Stimulated activated naive CD4-positive, alpha-beta T cell (primary cell): ENCODE measurements at regions not wholly inside any gene's neighbourhood (a gene's known extent, or its start where the extent isn't known, plus 50 kb on each side); places are given as distances from the start of the nearest gene placed in this dataset.
"Not testable (repeated sequence)": the region's sequence is repeated elsewhere in the genome, so short reads cannot be mapped to it uniquely, and the experiment has no call there.

Source experiments
- DNase-seq, 6 experiments: peaks; one replicate each; lab custom pipeline; 2025; lab: John Stamatoyannopoulos, UW

DNA sequence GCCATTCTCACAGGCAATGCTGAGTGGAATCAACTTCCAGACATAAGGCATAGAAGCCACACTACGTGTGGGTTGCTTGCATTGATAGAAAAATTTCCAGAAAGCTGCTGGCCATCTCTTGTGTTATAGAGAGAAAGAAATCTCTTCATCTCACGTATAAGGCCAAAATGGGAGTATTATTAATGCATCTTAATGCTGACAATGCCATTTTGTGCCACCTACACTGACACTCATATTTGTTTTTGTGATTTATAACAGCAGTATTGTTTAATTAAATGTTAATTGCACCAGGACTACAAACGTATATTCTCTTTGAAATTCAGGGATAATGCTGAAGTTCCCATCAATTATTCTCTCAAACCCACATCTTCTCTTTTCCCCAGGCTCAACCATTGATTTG lies 56.1 kb upstream of the TMEM132D start:
- DNase-seq, result no peak

DNA sequence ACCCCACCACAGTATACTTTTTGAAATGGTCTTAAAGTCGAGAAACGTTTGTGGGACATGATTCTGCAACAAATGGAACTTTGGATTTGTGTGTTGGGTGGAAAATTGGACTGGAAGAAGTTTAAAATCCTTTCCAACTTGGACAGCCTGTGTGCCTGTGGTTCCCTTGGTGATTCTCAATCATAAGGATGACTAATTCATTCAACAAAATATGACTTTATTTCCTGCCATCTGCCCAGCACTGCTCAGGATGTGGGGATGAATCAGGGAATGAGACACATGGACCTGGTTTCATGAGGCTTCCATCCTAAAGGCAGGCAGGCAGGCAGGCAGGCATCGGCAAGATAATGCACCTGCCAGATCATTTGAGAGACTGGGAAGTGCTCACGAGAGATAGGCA lies 57.3 kb upstream of the TMEM132D start:
- DNase-seq, result no peak

DNA sequence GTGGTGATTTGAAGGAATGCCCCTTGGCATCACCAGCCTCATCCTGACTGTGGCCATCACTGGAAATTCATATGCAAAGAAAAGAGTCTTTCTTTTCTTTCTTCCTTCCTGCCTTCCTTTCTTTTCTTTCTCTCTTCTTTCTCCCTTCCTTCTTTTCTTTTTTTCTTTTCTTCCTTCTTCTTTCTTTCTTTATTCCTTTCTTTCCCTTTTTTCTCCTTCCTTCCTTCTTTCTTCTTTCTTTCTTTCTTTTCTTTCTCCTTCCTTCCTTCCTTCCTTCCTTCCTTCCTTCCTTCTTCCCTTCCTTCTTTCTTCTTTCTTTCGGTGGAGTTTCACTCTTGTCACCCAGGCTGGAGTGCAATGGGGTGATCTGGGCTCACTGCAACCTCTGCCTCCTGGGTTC lies 58.0 kb upstream of the TMEM132D start:
- DNase-seq, result no peak

DNA sequence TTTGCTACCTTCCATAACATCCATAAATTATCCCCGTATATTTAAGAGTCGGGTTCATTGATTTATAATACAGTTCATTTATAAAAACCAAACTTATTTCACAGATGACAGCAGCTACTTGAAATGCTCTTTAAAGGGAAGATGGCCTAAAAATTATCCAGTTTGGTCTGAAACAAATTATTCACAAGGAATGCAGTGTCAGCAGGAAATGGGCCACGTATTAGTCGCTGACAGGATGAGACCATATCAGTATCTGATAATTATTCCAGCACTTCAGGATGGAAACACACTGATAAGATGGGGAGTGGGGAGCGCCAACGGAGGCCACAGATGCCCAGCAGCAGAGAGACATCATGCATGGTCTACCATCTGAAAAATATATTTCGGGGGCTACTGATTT lies 60.5 kb upstream of the TMEM132D start:
- DNase-seq, result no peak

DNA sequence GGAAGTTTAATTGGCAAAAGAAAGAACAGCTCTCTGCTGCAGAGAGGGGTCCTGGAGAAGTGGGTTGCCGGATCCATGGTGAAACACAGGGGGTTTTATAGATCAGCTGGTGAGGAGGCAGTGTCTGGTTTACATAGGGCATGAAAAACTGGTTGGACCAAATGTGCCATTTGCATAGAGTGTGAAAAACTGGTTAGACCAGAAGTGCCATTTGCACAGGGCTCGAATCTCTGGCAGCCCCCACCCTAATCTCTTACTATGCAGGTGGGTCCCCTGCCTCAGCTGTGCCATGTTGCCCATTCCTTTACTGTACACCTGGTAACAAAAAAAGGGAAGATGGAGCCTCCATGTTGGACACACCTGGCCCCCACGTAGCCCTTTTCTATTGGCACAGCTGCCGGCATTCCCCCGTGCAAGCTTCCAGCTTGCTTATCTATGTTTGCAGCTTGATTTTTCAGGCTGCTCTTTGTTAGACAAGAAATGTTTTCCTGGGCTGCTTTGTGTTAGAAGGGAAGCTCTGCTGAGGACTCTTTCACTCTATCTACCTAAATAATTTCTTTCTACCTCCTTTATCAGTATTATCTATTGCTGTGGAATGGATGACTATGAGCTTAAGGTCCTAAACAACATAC lies 61.1 kb upstream of the TMEM132D start:
- no peak for DNase-seq

DNA sequence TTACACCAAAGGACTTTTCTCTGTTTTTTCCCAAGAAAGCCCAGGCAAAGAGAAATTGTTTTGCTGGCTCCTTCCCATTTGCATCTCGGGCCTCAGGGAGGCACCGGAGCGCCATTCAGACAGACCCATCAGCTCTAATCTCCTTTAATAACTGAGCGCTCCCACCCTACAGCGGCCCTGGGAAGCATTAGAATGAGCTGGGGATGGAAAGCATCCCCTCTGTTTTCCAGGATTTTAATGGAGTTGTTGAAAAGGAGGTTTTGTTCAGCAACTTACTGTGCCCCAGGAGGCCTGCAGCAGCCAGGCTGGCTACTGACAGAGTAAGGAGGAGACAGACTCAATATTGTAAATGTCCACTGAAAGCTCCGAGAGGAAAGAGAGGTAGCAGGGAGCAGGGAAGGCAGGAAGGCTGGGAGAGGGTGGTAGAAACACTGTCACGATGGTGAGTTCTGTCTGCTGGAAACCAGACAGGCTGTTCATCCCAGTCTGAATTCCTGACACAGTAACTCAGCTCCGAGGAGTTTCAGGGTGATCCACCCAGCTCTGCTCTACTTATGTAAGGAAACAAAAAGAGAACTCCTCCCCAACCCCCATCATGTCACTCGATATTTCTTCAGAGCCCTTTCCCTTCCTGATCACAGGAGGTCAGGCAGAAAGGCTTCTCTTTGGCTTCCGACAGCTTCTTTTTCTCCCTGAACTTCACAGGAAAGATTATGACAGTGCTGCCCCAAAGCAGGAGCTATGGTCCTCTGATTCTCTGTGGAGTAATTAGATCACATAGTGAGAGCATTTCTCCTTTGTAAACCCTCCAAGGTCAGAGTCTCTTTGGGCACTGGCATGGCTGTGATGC lies 62.5 kb upstream of the TMEM132D start:
- DNase-seq, result no peak

DNA sequence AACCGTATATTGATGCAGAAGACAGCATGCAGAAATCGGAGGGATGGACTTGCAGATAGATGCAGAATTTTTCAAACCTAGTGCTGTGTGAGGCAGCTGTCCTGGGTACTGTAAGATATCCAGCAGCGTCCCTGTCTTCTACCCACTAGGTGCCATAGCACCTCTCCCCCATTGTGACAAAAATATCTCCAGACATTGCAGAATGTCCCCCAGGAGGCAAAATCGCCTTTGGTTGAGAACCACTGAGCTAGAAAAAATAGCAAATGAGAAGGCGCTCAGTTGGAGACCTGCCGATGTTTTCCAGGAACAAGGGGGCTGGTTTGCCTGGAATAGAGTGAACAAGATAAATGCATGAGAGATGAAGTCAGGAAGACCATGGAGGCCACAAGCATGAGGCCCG lies 67.9 kb upstream of the TMEM132D start:
- no peak for DNase-seq

DNA sequence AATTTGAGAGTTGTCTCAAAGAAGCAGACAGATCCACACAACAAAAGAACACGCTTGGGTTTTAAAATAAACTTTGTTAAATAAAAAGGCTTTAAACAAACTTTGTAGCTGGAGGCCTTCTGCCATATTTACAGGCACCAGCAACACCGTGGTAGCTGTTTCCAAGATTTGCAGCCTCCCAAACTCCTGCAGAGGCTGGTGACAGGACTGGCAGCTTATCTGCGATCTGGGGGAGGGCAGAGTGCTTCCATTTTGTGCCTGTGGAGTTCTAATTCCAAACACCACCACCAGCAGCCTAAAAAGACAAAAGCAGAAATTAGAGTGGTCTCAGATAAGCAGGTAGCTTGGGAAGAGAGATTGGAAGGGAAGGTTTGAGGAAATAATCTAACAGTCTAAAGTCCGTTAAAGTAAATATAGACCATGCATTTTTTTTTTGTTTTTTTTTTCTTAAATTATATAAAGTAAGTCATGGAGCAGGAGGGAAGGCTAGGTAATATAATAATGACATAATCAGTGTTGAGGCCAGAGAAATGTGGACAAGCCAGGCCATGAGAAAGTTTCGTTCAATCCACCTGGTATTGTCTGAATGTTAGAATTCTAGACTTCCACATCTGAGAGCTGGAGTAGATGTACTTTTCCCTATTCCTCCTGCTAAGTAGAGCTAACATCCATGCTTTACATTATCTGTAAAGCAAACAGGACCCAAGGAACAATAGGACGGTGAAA lies 69.6 kb upstream of the TMEM132D start:
- no peak for DNase-seq

DNA sequence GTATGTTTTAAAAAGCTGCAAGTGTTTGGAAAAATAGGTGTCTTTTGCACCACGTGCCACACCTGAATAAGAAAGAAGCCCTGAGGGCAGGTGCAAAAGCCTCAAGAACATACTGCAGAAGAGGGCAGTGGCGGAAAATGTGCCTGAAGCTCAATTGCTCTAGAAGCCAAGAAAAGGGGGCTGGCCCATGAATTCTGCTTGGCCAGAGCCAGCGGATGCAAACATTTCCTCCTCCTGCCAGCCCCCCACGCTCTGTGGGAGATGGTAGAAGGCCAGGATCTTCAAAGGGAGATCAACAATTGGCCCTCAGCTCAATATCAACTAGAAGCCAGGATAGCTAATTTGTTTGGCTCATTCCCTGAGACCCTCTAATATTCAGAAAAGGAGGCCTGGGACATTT lies 80.3 kb upstream of the TMEM132D start:
- no peak for DNase-seq

DNA sequence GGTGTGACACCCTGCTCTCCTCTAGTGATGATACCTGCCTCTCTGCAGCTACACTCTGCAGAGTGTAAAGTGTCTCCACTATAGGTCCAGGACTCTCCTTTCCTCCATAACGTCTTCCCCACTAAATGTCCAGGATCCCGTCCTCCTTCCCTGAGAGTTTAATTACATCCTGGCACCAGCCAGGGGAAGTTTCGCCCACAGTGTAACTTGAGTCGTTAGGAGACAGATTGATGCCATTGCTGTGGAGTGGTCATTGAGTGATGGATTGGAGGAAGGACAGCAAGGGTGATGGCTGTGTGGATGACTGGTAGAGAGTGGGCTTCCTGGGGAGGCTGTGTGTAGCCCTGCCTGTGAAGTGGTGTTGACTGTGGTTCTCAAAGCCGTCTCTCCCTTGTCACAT lies 84.0 kb upstream of the TMEM132D start:
- no peak for DNase-seq

DNA sequence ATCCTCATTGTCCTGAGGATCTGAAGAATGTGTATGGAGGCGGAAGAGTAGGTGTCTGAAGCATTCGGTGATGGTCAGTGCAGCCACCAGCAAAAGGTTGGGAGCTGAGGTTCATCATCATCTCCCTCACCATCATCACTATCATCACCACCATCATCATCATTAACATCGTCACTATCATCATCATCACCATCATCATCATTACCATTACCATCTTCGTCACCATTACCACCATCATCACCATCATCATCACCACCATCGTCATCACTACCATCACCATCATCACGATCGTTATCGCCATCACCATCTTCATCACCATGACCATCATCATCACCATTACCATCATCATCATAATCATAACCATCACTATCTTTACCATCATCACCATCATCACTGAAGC lies 90.8 kb upstream of the TMEM132D start:
- no peak for DNase-seq

DNA sequence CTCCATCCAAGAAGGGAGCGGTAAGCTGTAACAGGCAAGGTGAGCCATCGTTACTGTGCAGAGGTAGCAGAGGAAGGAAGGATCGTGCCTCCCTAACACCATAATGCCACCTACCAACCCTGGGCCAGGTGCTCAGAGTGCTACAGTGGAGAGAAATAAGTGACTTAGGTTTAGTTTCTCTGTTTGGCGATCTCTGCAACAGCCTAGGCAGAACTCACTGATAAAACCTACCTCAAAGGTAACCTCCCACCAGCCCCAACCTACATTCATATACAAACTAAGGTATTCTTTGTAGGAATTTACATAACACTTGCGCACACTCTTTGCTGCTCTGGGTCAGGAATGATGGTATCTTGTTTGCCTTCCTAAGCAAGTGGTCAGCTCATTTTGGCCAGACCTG lies 93.4 kb upstream of the TMEM132D start:
- no peak for DNase-seq

DNA sequence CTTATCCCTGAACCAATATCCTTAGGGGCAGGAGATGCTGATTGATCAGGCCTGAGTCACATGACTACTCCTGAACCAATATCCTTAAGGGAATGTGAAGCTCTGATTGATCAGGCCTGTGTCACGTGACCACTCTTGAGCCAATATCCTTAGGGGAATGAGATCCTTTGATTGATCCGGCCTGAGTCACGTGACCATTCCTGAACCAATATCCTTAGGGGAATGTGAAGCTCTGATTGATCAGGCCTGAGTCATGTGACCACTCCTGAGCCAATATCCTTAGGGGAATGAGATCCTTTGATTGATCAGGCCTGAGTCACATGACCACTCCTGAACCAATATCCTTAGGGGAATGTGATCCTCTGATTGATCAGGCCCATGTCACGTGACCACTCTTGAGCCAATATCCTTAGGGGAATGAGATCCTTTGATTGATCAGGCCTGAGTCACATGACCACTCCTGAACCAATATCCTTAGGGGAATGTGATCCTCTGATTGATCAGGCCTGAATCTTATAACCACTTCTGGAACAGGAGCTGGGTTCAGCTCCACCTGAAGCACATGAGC lies 100.6 kb upstream of the TMEM132D start:
- DNase-seq, result not testable (repeated sequence)

DNA sequence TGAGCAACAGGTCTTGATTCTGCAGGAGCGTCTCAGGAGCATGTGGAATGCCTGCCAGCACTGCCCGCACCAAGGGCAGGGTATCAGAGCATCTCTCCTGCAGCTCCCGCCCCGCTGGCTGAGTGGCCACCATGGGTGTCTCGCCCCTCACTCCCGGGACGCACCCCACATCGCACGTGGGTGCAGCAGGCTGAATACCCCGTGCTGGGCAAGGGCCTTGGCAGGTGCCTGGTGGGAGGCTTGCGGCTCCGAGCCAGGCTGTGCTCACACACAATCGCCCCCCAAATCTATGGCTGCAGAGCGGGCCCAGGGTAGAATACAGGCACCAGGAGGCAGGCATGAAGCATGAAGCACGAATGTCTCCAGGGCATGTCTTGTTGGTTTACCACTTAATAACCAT lies 103.9 kb upstream of the TMEM132D start:
- no peak for DNase-seq

DNA sequence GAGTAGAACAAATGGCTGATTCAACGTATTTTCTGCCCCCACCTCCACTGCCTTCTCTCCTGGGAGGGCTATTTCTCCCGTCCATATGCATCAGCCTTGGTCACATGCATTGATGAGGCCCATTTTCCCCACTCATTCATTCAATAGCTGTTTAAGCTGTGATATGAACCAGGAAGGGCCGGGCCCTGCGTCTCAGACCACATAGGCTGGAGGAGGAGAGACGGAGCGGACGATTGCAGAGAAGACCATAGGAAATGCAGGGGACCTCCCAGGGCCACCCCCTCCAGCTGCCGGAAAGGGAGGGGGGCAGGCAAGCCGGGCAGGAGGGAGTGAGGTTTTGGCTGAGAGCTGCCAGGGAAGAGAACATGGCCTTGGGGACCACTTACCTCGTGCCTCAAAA lies 104.4 kb upstream of the TMEM132D start:
- no peak for DNase-seq

DNA sequence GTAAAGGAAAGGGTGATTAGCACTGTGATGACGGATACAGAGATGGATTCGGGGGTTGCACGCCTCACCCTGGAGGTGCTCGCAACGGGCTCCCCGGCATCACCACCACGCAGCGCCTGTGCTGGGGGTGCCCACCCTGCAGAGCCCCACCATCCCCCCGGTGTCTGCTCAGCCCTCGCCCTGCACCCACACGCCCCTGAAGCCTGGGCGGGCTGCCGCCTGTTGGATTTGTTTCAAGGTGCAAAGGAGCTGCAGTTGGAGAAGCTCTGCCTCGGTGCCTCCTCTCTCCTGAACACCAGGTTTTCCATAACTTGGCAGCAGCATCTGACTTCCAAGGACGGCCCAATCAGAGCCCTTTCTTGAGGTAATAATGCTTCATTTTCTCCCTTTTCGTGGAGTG lies 106.1 kb upstream of the TMEM132D start:
- DNase-seq, result no peak

DNA sequence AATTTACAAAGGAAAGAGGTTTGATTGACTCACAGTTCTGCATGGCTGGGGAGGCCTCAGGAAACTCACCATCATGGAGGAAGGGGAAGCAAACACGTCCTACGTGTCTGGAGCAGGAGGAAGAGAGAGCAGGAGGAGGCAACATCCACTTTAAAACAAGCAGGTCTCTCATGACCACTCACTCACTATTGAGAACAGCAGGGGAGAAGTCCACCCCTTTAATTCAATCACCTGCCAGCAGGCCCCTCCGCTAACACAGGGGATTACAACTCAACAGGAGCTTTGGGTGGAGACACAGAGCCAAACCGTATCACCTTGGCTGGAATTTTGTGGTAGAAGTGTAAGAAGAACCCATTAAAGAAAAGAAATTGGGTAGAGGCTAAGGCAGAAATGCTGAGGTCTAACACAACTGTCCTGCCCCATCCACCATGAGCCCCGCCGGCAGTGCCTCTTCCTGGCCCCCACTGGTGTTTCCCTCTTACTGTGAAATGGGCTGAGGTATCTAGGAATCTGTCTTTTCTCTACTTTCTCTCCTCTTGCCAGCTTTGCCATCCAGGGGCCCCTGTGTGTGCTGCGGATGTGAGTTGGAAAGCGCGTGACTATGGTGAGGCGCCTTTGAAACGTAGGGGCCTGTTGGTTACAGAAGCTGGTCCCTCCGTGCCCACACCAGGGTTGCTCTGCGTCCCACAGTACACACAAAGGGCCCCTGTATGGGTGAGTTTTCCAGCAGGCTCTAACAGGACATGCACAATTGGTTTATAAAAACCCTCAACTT lies 108.0 kb upstream of the TMEM132D start:
- DNase-seq, result no peak

DNA sequence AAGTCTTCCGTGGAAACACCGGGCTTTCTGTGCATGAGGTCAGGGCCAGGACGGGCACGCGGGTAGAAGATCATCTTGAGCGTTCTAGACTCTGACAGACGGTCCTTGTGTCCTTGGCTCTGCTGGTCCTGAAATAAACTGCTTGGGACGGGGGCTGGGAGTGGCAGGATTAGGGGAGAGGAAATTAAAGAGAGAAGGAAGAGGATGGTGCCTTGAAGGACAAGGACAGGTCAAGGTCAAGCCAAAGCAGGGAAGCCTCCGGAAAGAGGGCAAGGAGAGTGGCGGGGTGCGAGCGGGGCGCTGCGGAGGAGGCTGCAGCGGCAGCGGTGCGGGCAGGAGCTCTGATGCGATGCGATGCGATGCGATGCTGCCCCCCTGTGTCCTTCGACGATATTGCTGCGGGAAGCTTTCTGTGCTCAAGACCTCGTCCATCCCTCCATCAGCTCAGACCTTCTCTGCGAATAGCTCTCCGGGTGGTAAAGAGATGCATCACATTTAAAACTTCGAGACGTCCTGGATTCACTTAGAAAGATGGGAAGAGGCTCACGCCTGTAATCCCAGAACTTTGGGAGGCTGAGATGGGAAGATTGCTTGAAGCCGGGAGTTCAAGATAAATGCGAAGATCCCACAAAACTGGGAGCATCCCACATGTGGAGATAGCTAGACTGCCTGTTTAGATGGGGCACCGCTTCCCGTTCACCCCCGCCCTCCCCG lies 110.1 kb upstream of the TMEM132D start:
- DNase-seq, result peak in 1 of 6 experiments; percentile 14

DNA sequence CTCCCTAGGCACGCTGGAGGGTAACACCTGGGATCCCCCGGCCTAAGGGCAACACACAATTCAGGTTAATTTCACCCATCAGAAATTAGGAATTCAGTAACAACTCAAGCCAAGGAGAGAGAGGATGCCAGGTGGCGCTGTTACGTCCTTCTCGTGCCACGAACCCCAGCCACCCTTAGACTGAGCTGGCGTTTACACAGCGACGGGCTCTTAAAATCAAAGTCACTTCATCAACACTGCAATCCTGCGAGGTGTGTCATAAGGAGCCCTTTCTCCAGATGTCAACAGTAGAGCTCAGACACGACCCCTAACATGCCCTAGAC lies 110.6 kb upstream of the TMEM132D start:
- DNase-seq, result no peak

DNA sequence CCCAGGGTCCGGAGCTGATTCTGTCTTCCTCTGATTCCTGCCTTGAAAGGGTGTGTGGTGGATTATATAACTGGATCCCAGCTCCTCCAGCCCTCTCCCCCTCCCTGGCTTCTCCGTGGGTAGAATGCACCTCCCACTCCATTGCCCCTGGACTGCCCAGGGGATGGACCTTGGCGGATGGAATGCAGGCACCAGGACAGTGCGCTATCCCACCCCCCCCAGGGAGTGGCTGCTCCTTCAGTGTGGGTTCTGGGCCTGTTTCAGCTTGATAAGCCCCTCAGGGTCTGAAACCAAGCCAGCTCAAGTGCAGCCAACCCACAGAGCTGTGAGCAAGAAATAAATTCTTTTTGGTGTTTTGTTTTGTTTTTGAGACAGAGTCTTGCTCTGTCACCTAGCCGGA lies 112.4 kb upstream of the TMEM132D start:
- no peak for DNase-seq

DNA sequence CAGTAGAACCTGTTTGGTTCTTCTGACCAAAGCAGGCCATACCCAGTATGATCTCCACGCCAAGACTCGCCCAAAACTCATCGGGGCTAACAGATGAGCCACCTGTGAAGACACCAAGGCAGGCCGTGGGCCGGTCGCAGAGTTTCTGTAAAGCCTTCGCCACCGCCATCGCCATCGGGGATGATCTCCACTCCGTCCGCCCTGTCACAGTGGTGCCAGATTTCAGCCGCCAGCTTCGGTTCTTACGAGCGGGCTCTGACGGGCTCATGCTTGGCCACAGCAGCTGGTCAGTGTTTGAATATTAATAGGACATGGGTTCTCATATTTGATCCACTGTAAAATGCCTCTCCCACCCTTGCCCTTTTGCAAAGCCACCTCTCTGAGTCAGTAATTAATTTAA lies 113.2 kb upstream of the TMEM132D start:
- DNase-seq, result no peak
